Endodermal cell (in vitro differentiated cells): ENCODE measurements at regions not wholly inside any gene's neighbourhood (a gene's known extent, or its start where the extent isn't known, plus 50 kb on each side); places are given as distances from the start of the nearest gene placed in this dataset.

Experiments used
- DNase-seq: peaks from one replicate; pipeline ENCODE4 v3.0.0-alpha.2; 2017
- H3K27ac ChIP-seq: 2 replicates; pipeline ENCODE4 v1.5.1; 2013; ENCODE audit warnings: mild to moderate bottlenecking, low read depth, low read length, moderate library complexity
- H3K27me3 ChIP-seq: 2 replicates; pipeline ENCODE4 v1.6.1; 2013; ENCODE audit warnings: mild to moderate bottlenecking, low read length, moderate library complexity; ENCODE audit not compliant: insufficient read depth, control insufficient read depth, poor library complexity, severe bottlenecking
- H3K36me3 ChIP-seq: 2 replicates; pipeline ENCODE4 v1.7.0; 2013; ENCODE audit warnings: mild to moderate bottlenecking, low read length, moderate library complexity; ENCODE audit not compliant: control insufficient read depth, insufficient read depth
- H3K4me1 ChIP-seq: one replicate; pipeline ENCODE4 v1.7.0; 2013; ENCODE audit warnings: low read length; ENCODE audit not compliant: control insufficient read depth, insufficient read depth
- H3K4me3 ChIP-seq: 2 replicates; pipeline ENCODE4 v1.5.1; 2013; ENCODE audit warnings: mild to moderate bottlenecking, low read length, moderate library complexity
- H3K9ac ChIP-seq: 2 replicates; pipeline ENCODE4 v1.6.1; 2013; ENCODE audit warnings: mild to moderate bottlenecking, low read length, moderate library complexity; ENCODE audit not compliant: poor library complexity, severe bottlenecking; ENCODE audit errors: extremely low read depth
- H3K9me3 ChIP-seq: 2 replicates; pipeline ENCODE4 v1.6.1; 2013; ENCODE audit warnings: mild to moderate bottlenecking, low read length, moderate library complexity; ENCODE audit not compliant: control insufficient read depth
- H3K27ac Mint-ChIP-seq: 2 replicates; pipeline ENCODE4 v1.8.0; 2020; ENCODE audit warnings: mixed read lengths
- H3K27me3 Mint-ChIP-seq: 2 replicates; pipeline ENCODE4 v1.8.0; 2021; ENCODE audit warnings: mild to moderate bottlenecking, mixed read lengths; ENCODE audit not compliant: insufficient read depth
- H3K36me3 Mint-ChIP-seq: 2 replicates; pipeline ENCODE4 v1.8.0; 2020; ENCODE audit warnings: low read depth, mixed read lengths
- H3K4me1 Mint-ChIP-seq: 2 replicates; pipeline ENCODE4 v1.8.0; 2020; ENCODE audit warnings: mixed read lengths
- H3K4me3 Mint-ChIP-seq: 2 replicates; pipeline ENCODE4 v1.8.0; 2020; ENCODE audit warnings: mild to moderate bottlenecking, moderate library complexity, mixed read lengths
- H3K9me3 Mint-ChIP-seq: 2 replicates; pipeline ENCODE4 v1.8.0; 2020; ENCODE audit warnings: mild to moderate bottlenecking, mixed read lengths
- CTCF ChIP-seq: fragments of 200-600 bp; sonication (generic); conservative IDR thresholded peaks from 2 replicates; pipeline ENCODE4 v1.5.0; 2021; ENCODE audit warnings: antibody characterized with exemption, mild to moderate bottlenecking
- WGBS, 2 experiments: methylation state at CpG; one replicate each; pipeline versions ENCODE4 v1.1.5 to v1.1.7; 2013; ENCODE audit warnings: missing lambda C conversion rate in 2 of 2, mixed read lengths in 1 of 2; ENCODE audit not compliant: insufficient coverage in 1 of 2, insufficient read length in 1 of 2; 5-methylcytosine and 5-hydroxymethylcytosine counted together

GRCh38 chr15:94745371-94745770 is 514.0 kb downstream of the MCTP2 start:
- no peak for DNase-seq
- Mint-ChIP-seq H3K4me1 (peaks cover 5% of the 10 kb centered on the region), H3K27me3 (peaks cover 48% of the 10 kb centered on the region), H3K4me3 (no peak overlapping the region), H3K9me3 (peaks cover 15% of the 10 kb centered on the region), H3K27ac (no peak overlapping the region), H3K36me3 (no peaks in the 10 kb centered on the region)
- WGBS, 2 experiments: 82 to 84% methylated on average over 6 to 7 of the region's 7 CpGs
- TF ChIP-seq CTCF: no peak
- H3K4me1 ChIP-seq: no peaks in the 10 kb centered on the region
- H3K4me3 ChIP-seq: no peak overlapping the region
- no peak overlapping the region for H3K27ac ChIP-seq
- no peak overlapping the region for H3K9ac ChIP-seq
- H3K9me3 ChIP-seq: peaks cover 8% of the 10 kb centered on the region
- H3K36me3 ChIP-seq: no peaks in the 10 kb centered on the region
- H3K27me3 ChIP-seq: no peaks in the 10 kb centered on the region

GRCh38 chr15:94747510-94747909 is 516.1 kb downstream of the MCTP2 start:
- Mint-ChIP-seq H3K9me3 (peaks cover 30% of the 10 kb centered on the region), H3K36me3 (peaks cover 17% of the 10 kb centered on the region), H3K27ac (no peak overlapping the region), H3K4me3 (no peak overlapping the region), H3K4me1 (peaks cover 5% of the 10 kb centered on the region), H3K27me3 (peaks cover 58% of the 10 kb centered on the region)
- Histone ChIP-seq H3K27ac (peak overlapping the region; percentile 59), H3K27me3 (no peaks in the 10 kb centered on the region), H3K36me3 (no peaks in the 10 kb centered on the region), H3K9me3 (peaks cover 27% of the 10 kb centered on the region), H3K4me3 (no peak overlapping the region), H3K4me1 (no peaks in the 10 kb centered on the region), H3K9ac (no peak overlapping the region)
- no peak for TF ChIP-seq CTCF
- no peak for DNase-seq
- WGBS, 2 experiments: 85 to 87% methylated on average over 2 to 3 of the region's 3 CpGs

- no peaks in the 10 kb centered on the region for H3K27me3 ChIP-seq
- peaks cover 18% of the 10 kb centered on the region for H3K36me3 Mint-ChIP-seq
- H3K4me1 Mint-ChIP-seq: peaks cover 5% of the 10 kb centered on the region
- no peaks in the 10 kb centered on the region for H3K36me3 ChIP-seq
- no peak overlapping the region for H3K27ac ChIP-seq
- no peak for TF ChIP-seq CTCF
- no peak overlapping the region for H3K4me3 Mint-ChIP-seq
- peaks cover 47% of the 10 kb centered on the region for H3K9me3 Mint-ChIP-seq
- no peak overlapping the region for H3K4me3 ChIP-seq
- no peak overlapping the region for H3K27ac Mint-ChIP-seq
- no peak overlapping the region for H3K9ac ChIP-seq
- no peak for DNase-seq
- peaks cover 27% of the 10 kb centered on the region for H3K9me3 ChIP-seq
- peaks cover 67% of the 10 kb centered on the region for H3K27me3 Mint-ChIP-seq
- 80 to 95% methylated on average over 1 to 5 of the region's 5 CpGs for WGBS, 2 experiments
- no peaks in the 10 kb centered on the region for H3K4me1 ChIP-seq
Observed at GRCh38 chr15:94749811-94750617, 518.7 kb downstream of the MCTP2 start.
